ENCODE measurements at regions not wholly inside any gene's neighbourhood (a gene's known extent, or its start where the extent isn't known, plus 50 kb on each side); places are given as distances from the start of the nearest gene placed in this dataset.

GRCh38 chr1:4395676-4396075 lies 258.7 kb upstream of the AJAP1 start:
- DNase-seq: no peak

GRCh38 chr1:4396551-4396950 lies 257.9 kb upstream of the AJAP1 start:
- peak; percentile 0 for DNase-seq

- peak; percentile 1 for DNase-seq
Measured at GRCh38 chr1:4397196-4397595, 257.2 kb upstream of the AJAP1 start.

- no peak for DNase-seq
Measured at GRCh38 chr1:4402032-4402431, 252.4 kb upstream of the AJAP1 start.

- no peak for DNase-seq
Measured at GRCh38 chr1:4404854-4405590, 249.4 kb upstream of the AJAP1 start.

- no peak for DNase-seq
Measured at GRCh38 chr1:4407851-4408250, 246.6 kb upstream of the AJAP1 start.

GRCh38 chr1:4408380-4408779 lies 246.0 kb upstream of the AJAP1 start:
- no peak for DNase-seq

- DNase-seq: no peak
Measured at GRCh38 chr1:4411862-4412261, 242.5 kb upstream of the AJAP1 start.

GRCh38 chr1:4415476-4415875 lies 238.9 kb upstream of the AJAP1 start:
- DNase-seq: no peak

GRCh38 chr1:4416189-4416588 lies 238.2 kb upstream of the AJAP1 start:
- no peak for DNase-seq

GRCh38 chr1:4418021-4418420 lies 236.4 kb upstream of the AJAP1 start:
- no peak for DNase-seq

- no peak for DNase-seq
Measured at GRCh38 chr1:4421986-4422385, 232.4 kb upstream of the AJAP1 start.

GRCh38 chr1:4422504-4423289 lies 231.7 kb upstream of the AJAP1 start:
- DNase-seq: no peak

- DNase-seq: no peak
Measured at GRCh38 chr1:4424254-4424653, 230.2 kb upstream of the AJAP1 start.

- DNase-seq: no peak
Measured at GRCh38 chr1:4424766-4425165, 229.6 kb upstream of the AJAP1 start.

- DNase-seq: no peak
Measured at GRCh38 chr1:4425892-4426291, 228.5 kb upstream of the AJAP1 start.

GRCh38 chr1:4428711-4429110 lies 225.7 kb upstream of the AJAP1 start:
- no peak for DNase-seq

- no peak for DNase-seq
Measured at GRCh38 chr1:4430406-4431365, 223.7 kb upstream of the AJAP1 start.

GRCh38 chr1:4431491-4431890 lies 222.9 kb upstream of the AJAP1 start:
- no peak for DNase-seq

- DNase-seq: no peak
Measured at GRCh38 chr1:4433075-4433474, 221.3 kb upstream of the AJAP1 start.

- no peak for DNase-seq
Measured at GRCh38 chr1:4444086-4444485, 210.3 kb upstream of the AJAP1 start.

- no peak for DNase-seq
Measured at GRCh38 chr1:4447778-4448420, 206.5 kb upstream of the AJAP1 start.

GRCh38 chr1:4449972-4450371 lies 204.4 kb upstream of the AJAP1 start:
- no peak for DNase-seq

All from NCI-H69 (cell line).